HG02588 (cell line): ENCODE measurements at regions not wholly inside any gene's neighbourhood (a gene's known extent, or its start where the extent isn't known, plus 50 kb on each side); places are given as distances from the start of the nearest gene placed in this dataset.
A peak's percentile ranks its signal among the peaks of the same experiment; 100 is the strongest.
"Not testable (repeated sequence)": the region's sequence is repeated elsewhere in the genome, so short reads cannot be mapped to it uniquely, and the experiment has no call there.

Experiments
- ATAC-seq: cut with Tn5 transposase; IDR thresholded peaks from one replicate; pipeline ENCODE4 v1.9.1; 2021; ENCODE audit warnings: mild to moderate bottlenecking, moderate library complexity; ENCODE audit not compliant: unreplicated experiment

DNA sequence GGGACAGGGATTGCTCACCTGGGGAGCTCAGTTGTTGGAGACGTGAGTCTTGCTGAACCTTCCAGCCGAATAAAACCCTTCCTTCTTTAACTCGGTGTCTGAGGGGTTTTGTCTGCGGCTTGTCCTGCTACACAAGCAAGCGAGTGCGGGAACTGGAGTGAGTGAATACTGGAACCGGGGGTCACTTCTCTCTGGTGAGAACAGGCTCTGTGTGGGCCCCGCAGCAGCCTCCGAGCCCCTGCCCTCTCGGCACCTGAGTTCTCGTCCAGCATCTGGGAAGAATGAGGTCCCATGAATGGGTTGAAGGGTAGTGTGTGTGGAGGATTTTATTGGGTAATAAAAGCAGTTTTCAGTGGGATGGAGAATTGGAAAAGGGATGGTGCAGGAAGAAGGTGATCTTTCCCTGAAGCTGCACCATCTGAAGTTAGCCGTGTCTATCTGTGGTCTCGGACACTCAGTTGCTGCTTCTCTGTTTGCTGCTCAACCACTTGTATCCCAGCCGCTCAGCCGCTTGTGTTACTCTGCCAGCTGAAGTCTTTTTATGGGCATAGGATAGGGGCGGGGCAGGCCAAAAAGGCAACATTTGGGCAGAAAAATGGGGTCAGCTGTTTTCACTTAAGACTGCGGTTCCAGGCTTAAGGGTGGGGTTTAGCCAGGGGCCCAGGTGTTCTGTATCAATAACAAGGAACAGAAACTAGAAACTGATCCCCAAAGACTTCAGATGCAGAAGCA, 450.6 kb upstream of the CAMK1G start:
- ATAC-seq, result no peak

DNA sequence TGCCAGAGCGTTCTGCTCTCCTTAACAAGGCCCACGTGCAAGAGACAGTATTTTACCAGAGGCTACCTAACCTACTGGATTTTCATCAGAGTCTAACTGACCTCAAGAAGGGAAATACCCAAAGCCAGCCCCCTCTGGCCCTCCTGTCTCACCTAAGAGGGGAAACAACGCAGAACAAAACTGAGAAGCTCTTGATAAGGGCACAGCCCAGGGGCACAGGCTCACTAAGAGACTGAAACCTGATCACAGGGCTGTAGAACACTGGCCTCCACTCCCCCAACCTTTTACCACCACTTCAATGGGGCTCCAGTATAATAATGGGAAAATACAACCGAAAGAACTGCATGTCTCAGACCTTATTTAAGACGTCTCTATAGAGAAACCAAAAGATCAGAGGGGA, 449.5 kb upstream of the CAMK1G start:
- ATAC-seq, result peak; percentile 74

DNA sequence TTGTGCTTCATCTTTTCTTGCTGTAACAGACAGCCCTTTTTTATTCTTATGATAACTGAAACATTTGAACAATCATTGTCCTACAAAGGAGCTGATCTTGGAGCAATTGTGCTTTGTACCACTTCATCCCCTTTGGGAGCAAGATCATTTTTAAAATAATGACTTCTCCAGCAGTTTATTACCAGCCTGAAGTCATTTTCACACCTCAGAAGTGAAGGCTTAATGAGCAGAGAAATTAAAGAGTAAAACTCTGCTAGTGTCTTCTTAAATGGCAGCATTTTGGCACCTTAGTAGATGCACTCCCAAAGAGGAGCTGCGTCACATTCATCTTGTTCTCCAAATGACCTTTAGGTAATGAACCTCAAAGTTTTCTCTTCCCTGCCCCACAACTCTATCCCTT, 439.6 kb upstream of the CAMK1G start:
- no peak for ATAC-seq

DNA sequence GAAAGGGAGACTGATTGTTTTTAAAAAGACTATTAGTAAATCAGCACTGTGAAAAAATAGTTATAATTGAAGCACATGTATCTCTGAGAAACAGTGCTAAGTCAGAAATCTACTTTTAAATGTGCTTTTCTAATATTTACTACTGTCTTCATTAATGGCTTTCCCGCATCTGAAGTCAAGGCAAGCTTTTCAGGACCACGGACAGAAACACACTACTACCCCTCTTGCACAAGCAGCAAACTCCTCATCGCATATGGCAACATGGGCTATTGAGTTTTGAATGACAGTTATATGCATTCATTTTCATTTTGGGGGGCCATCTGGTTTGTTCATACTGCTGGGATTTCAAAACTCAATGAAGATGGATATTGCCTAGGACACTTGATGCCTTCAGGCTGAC, 433.4 kb upstream of the CAMK1G start:
- no peak for ATAC-seq

DNA sequence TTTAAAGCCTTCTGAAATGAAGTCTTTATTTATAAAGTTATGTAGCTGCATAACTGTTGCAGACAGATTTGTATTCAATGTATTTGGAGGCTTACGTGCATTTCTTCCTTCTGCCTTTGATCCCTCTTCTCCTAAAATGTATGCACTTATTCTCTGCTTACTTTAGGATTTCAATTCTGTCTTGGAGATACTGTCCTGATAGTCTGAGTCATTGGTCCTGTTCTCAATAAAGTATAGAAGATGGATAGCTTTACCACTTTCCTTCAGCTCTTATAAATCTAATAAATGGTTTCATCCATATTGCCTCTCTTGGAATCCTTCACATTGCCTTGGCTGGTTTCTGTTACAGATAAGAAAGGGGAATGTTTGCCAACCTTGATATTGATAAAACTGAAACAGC, 430.1 kb upstream of the CAMK1G start:
- no peak for ATAC-seq

DNA sequence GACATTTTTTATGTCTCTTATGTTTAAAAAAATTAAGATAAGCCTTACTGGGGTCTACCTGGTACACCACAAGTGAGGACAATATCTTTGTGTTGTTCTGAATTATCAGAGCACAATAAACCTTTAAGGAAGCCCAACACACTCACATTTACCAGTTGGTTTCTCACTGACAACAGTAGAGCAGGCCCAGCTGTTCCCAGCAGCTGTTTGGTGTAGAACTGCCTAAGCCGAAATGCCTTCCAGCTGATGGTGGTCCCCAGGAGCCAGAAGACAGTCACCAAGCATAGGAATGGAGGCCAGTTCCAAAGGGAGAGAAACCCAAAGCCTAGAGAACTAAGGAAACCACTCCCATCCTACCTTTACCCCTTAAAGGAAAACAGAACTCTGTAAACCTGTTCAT, 428.6 kb upstream of the CAMK1G start:
- no peak for ATAC-seq

DNA sequence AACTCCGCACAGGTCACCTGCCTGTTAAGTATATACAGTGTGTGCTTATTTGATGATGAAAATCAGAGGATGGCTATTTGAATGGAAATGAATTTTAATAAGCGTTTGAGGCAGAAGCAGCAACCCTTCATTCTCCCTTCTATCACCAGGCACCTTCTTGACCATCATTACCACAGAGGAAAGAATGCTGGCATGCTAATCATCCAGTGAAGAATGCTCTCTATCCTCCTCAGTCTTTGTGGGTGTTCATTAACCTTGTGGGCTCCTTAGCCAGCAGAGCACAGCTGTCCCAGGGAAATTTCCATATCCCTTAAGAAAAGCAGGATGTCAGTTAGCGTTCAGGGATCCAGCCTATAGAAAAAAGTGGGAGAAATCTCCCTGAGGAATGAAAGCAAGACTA, 428.0 kb upstream of the CAMK1G start:
- ATAC-seq, result no peak

DNA sequence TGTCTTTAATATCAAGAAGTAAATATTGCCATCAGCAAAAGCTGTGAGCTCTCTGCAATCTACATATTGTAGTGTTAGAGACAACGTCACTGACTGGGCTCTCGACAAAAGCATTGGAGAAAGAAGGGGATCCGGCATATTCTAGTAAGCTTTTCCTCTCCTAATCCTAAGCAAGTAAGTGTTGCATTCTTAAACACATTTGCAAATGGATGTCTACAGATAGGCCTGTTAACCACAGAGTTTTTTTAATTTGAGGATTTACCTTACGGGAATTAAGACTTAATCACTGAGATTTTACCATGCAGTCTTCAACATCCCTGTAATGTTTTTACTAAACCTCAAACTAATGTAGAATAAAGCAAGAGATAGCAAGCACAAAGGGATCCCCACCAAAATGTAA, 426.5 kb upstream of the CAMK1G start:
- no peak for ATAC-seq

DNA sequence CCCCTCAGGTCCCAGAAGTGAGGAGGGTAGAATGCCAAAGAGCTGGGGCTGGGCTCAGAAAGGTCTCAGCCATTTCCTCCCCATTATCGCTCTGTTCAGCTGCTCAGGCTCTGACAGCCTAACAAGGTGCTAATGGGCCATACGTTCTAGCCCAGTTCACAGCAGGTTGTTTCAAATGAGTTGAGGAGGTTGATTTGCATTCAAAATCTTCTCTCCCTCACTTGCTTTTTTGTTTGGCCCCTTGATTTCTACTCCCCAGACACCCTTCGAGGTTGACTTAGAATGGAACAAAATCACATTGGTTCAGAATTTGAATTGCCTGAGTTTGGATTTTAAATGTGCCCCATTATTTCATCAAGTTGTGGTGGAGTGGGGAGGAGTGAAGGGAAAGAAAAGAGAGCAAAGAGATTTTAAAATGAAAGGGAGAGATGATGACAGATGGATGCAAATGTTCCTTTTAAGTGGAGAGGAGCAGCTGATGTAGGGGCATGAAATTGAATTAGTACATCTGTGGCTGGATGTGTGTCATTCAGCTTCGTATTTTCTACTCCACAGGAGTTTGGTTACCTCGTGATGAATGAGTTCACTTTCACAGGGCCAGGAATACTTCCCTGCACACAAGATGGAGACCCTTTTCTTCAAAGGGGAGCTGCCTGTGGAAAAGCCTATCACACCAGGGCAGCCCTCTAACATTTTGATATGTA, 425.8 kb upstream of the CAMK1G start:
- no peak for ATAC-seq

DNA sequence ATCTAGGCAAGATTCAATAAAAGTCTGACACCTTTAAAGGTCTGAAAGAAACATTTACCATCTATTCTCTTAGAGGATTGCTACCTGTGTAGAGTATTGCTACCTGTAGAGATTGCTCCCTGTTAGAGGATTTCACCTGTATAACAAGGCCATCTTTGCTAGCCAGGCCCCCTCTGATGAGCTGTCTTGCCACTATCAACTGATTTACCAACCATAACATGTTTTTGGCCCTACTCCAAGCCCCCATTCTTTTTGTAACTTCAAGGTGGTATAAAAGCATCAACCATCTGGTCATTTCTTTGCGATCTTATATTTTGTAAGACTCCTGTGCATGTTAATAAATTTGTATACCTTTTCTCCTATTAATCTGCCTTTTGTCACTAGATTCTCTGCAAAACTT, 424.7 kb upstream of the CAMK1G start:
- no peak for ATAC-seq

DNA sequence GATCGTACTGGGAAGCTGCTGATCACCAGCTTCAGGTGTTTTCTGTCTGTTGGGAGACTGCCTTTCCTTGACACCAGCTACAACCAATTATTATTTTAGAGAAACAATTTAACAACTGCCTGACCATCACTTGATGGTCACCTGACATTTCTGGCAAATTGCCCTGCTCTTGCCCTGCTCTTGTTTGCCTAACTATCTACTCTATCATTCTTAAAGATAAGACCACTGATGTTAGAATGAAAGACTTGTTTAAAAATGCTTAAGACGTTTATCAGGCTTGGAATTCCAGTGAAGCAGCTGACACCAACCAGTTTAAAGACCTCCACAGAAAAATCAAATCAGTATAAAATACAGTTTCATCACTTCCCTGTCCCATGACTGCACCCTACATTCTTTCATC, 423.3 kb upstream of the CAMK1G start:
- no peak for ATAC-seq

DNA sequence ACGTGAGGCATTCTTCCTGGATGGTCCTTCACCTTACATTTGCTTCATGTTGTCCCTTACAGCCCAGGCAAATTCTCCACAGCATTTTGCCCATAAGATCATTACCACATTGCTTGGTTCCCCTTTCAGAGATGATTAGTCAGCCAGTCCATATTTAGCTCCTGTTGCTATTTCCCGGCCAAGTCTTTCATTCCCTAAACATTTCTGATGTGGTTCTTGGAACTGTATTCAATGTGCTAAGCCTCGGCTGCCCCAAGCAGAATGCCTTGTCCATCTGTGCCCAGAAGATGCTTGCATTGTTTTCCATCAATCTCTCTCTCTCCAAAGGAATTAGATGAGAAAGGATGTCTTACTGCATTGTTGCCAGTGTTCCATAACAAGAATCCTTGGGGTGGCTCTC, 420.9 kb upstream of the CAMK1G start:
- ATAC-seq, result no peak

DNA sequence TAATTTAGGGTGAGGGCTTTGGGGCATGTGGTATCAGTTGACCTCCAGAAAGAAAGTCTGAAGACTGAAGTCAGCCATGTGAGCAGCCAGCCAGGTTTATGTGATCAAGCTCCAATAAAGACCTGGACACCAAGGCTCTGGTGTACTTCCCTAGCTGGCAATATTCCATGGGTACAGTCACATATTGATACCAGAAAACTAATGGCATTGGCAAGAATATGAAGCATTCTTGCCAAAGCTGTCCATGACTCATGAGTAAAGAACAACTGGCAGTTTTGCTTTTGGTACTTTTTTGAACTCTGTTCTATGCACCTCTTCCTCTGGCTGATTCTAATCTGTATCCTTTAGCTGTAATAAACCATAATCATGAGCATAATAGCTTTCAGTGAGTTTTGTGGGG, 415.3 kb upstream of the CAMK1G start:
- no peak for ATAC-seq

DNA sequence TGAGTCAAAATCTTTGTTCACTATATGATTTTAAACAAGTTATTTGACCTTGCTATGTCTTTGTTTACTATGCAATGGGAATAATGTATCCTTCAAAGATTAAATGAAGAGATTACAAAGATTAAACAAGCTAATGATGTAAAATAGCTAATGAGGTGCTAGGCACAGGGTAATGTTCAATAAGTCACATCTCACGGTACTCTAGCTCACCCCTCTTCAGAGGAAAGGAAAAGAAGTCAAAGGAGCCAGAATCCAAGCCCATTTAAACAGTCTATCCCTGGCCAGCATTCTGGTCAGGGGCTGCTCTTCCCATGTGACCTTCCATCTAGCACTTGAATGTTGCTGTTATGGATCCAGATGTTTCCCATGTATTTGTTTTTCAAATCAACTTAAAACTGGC, 412.4 kb upstream of the CAMK1G start:
- ATAC-seq, result no peak

DNA sequence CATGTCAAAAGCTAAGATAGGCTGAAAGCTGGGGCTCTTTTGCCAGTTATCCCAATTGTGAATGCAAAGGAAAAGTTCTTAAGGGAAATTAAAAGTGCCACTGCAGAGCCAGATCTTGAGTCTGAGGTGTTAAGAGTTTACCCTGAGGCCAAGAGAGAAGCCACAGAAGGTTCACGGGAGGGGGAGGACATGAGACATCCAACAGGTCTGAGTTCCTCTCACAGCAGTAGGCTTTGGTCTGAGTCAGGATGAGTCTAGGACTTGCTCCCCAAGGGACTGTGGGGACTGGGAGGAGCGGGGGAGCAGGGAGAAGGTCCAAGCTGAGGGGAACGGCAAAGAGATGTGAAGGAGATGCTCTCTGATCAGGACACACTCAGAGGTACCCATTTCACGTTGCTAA, 411.2 kb upstream of the CAMK1G start:
- ATAC-seq, result no peak

DNA sequence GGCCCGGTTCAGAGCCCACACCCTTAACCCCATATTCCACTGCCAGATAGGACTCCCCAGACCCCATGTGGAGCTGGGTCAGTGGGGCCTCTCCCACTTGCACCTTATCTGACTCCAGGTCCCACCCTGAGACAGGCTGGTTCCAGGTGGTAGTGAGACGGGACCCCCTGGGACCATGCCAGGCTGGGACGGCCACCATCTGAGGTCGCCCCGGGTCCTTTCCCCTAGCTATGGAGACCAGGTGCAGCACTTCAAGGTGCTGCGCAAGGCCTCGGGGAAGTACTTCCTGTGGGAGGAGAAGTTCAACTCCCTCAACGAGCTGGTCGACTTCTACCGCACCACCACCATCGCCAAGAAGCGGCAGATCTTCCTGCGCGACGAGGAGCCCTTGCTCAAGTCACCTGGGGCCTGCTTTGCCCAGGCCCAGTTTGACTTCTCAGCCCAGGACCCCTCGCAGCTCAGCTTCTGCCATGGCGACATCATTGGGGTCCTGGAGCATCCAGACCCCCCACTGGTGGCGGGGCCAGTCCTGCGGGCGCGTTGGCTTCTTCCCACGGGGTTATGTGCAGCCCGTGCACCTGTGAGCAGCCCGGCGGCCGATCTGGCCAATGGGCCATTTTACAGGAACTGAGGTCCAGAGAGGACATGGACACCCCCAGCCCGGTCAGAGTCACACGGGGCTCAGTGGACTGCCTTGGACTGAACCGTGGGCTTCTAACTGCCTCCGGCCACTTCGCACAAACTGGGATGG, 410.5 kb upstream of the CAMK1G start:
- ATAC-seq, result not testable (repeated sequence)

DNA sequence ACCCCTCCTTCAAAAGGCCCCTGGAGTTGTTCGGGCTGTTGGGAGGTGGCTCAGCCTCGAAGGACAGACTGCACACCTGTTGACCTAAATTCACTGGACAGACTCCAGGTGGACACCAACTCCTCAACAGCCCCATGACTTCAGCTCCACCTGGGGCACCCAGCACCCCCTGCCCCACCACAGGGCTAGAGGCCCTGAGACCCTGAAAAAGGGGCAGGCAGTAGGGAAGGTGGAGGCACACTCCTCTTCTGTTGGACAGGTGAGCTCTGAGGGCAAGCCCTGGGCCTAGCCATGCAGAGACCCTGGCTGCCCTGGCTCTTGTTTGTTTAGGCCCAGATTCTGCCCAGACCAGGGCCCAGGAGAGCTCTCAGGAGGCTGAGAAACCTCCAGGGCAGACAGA, 409.7 kb upstream of the CAMK1G start:
- not testable (repeated sequence) for ATAC-seq

DNA sequence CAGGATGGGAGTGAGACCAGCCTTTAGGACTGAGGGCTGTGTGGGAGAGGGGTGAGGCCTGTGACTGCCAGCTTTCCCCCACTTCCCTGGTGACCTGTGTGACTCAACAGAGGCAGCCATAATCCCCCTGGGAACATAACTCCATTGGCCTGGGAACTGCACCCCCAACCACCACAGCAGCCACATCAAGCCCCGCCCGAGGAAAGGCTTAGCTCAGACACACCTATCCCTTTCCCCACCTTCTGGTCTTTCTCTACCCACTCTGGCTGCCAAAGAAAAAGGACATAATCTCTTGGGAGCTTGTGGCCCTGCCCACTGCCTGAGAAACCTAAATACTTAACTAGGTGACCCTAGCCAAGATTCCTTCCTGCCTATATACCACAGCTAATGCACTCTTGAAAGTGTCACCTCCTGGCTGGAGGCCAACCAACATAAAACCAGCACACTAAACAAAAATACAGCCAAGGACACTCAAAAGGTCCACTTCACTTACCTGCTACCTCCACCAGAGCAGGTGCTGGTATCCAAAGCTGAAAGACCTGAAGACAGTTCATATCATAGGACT, 406.6 kb upstream of the CAMK1G start:
- ATAC-seq, result no peak

DNA sequence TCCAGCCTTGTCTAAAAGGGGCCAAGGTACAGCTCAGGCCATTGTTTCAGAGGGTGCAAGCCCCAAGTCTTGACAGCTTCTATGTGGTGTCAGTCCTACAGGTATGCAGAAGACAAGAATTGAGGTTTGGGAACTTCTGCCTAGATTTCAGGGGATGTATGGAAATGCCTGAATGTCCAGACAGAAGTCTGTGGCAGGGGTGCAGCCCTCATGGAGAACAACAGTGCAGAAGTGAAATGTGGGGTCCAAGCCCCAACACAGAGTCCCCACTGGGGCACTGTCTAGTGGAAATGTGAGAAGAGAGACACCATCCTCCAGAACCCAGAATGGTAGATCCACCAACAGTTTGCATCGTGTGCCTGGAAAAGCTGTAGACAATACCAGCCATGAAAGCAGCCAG, 400.3 kb upstream of the CAMK1G start:
- no peak for ATAC-seq

DNA sequence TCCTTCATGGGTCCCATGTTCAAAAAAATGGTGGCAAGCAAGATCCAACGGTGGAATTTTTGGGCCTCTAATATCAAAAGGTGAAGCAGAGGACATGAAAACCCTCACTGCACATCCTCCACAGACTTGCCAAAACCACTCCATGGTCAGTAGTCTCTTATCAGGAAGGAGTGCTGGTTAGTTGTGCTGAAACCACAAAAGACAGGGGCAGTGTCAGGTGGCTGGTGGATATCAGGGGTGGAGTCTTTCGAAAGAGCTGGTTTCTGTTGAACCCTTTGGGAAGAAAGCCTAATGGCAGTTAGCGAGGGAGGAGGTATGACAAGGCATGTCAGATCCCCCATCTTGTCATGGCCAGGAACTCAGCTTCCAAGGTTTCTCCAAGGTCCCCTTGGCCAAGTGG, 395.9 kb upstream of the CAMK1G start:
- ATAC-seq, result no peak

DNA sequence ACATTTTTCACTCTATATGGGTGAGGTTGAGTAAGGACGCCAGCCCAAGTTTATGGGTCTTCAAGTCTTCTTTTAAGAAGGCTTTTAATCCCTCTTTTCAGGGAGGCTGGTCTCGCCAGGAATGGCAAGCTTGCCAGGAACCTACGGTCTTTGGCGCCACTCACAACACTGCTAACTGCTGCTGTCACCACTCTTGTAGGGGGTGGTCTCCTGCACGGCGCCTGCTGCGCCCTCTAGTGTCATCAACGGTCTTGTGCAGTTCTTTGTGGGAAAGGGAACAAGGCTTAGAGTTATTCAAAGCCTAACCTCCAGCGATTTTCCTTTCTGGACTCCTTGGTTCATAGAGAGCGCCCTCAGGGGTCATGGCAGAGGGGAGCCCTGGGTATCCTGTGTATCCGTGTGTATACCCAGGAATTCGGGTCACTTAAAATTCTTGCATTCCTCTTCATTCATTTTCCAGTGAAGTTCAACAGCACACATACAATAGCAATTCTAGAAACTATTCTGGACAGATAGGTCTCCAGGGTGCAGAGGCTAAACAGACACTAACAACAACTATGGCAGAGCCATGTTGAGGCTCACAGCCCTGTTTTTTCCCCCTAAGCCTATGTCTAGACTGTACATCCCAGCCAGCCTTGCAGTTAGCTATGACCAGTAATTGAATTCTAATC, 392.8 kb upstream of the CAMK1G start:
- ATAC-seq, result peak; percentile 80
